Breast epithelium (tissue), 3 donors: ENCODE measurements at regions not wholly inside any gene's neighbourhood (a gene's known extent, or its start where the extent isn't known, plus 50 kb on each side); places are given as distances from the start of the nearest gene placed in this dataset.

ENCODE experiments used
- CTCF ChIP-seq, 3 donors: fragments of 450-650 bp; IDR thresholded peaks; one replicate each; pipeline ENCODE4 v1.5.1; 2016 to 2017; ENCODE audit warnings: antibody characterized with exemption in 3 of 3, mild to moderate bottlenecking in 3 of 3, moderate library complexity in 3 of 3
- POLR2A ChIP-seq: fragments of 450-650 bp; IDR thresholded peaks from one replicate; pipeline ENCODE4 v1.6.1; 2016; ENCODE audit warnings: antibody characterized with exemption, mild to moderate bottlenecking, moderate library complexity

DNA sequence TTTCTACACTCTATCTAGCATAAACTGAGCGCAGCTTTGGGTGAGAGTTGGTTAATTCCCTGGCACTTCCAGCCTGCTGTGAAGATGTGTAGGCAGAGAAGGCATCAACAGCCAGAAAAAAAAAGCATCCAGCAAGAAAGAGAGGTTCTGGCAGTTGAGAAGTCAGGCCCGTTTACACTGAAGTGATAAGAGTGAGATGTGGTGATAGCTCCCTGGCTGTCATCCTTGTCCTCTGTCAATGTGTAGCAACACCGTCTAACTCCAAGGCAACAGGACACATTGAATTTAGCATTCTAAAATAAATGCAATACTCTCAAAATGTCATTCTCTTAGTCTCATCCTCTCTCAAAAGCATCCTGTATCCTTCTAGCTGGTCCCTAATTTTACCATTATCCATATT is 193.6 kb upstream of the BTBD3 start:
- TF ChIP-seq CTCF (IDR thresholded peaks at IDR 0.05) (no peak), POLR2A (no peak)
